LNCaP clone FGC (cell line): ENCODE measurements at regions not wholly inside any gene's neighbourhood (a gene's known extent, or its start where the extent isn't known, plus 50 kb on each side); places are given as distances from the start of the nearest gene placed in this dataset.

ENCODE experiments used
- DNase-seq: peaks from one replicate; pipeline ENCODE4 v3.0.0-alpha.2; 2011; ENCODE audit warnings: low read depth
- H3K4me3 ChIP-seq: 2 replicates; pipeline ENCODE4 v1.5.1; 2011; ENCODE audit warnings: mild to moderate bottlenecking, low read depth, low read length, control low read depth
- TF ChIP-seq, protein P1 (sequence below): IDR thresholded peaks from 2 replicates; pipeline ENCODE4 v1.5.1; 2012; ENCODE audit warnings: mild to moderate bottlenecking; ENCODE audit not compliant: control insufficient read depth, insufficient read depth; ENCODE audit errors: extremely low read depth

DNA sequence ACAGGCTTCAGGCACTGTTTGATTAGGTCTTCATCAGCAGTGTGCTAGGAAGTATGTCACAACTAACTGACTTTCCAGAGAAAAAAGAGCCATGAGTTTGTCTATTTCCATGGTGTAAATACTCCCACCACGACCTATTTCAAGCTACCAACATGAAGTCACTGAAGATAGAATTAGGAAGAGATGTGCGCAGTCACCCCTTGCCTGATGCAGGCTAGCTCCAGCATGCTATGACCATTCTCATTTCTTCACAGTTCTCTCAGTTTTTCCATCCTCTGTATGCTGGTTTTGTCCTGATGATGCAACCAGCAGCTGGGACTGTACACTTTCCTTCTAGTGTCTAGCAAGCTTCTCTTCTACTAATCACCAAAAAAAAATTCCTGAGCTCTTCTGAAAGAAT is 191.6 kb upstream of the NUDT4 start:
- no peak overlapping the region for H3K4me3 ChIP-seq
- TF ChIP-seq, protein P1, sequence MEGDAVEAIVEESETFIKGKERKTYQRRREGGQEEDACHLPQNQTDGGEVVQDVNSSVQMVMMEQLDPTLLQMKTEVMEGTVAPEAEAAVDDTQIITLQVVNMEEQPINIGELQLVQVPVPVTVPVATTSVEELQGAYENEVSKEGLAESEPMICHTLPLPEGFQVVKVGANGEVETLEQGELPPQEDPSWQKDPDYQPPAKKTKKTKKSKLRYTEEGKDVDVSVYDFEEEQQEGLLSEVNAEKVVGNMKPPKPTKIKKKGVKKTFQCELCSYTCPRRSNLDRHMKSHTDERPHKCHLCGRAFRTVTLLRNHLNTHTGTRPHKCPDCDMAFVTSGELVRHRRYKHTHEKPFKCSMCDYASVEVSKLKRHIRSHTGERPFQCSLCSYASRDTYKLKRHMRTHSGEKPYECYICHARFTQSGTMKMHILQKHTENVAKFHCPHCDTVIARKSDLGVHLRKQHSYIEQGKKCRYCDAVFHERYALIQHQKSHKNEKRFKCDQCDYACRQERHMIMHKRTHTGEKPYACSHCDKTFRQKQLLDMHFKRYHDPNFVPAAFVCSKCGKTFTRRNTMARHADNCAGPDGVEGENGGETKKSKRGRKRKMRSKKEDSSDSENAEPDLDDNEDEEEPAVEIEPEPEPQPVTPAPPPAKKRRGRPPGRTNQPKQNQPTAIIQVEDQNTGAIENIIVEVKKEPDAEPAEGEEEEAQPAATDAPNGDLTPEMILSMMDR, result no peak
- no peak for DNase-seq

DNA sequence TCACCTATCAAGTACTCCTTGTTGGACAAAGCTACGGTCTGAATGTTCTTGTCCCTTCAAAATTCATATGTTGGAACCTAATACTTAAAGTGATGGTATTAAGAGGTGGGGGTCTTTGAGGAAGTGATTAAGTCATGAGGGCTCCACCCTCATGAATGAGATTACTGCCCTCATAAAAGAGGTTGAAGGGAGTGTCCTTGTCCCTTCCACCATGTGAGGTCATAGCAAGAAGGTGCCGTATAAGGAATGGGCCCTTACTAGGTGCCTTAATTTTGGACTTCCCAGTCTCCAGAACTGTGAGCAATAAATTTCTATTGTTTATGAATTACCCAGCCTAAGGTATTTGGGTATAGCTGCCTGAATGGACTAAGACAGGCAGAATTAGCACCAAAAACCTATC is 191.1 kb upstream of the NUDT4 start:
- no peak for DNase-seq
- TF ChIP-seq, protein P1, result no peak
- no peak overlapping the region for H3K4me3 ChIP-seq

DNA sequence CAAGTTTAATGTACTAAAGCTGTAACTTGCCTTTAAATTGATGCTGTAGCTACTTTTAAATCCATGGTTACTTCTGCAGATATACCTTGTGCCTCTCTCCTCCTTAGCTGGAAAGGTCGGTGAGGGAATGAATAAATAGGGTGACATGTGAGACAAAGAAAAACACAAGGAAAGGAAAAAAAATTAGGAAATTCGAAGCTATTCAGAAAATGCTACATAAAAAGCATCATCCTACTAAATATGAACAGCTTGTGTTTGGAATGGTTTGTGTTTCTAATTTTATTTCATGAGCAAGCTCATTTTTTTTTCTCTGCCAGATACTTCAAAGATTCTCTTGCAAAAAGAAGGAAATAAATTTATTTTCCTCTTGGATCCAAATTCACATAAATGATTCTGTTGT is 186.3 kb upstream of the NUDT4 start:
- no peak for DNase-seq
- TF ChIP-seq, protein P1, result no peak
- no peak overlapping the region for H3K4me3 ChIP-seq

- H3K4me3 ChIP-seq, result no peak overlapping the region
- TF ChIP-seq, protein P1, result no peak
- DNase-seq, result no peak
Measured at GRCh38 chr12:93191956-93192355, 185.8 kb upstream of the NUDT4 start.

GRCh38 chr12:93192878-93193277 is 184.8 kb upstream of the NUDT4 start:
- TF ChIP-seq, protein P1, result no peak
- no peak overlapping the region for H3K4me3 ChIP-seq
- DNase-seq, result no peak

DNA sequence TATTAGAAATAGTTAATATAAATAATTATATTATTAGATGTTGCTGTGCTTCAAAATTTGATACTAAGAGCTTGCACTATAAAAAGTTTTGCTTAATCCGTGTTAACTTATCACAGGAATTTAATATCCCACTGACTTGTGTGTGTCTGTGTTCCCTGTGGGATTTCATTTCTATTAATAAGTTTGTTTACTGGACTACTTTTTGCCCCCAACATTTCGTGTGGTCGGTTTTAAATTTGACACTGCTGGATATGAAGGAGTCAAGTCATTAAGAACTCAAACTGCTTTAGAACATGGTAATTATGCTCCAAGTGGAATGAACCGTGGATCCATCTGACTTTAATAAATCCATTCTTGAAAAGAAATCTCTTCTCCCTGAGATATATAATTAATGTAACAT is 182.2 kb upstream of the NUDT4 start:
- no peak for DNase-seq
- TF ChIP-seq, protein P1, result no peak

GRCh38 chr12:93197067-93197593 is 180.6 kb upstream of the NUDT4 start:
- H3K4me3 ChIP-seq, result no peak overlapping the region
- TF ChIP-seq, protein P1, result no peak
- no peak for DNase-seq

More for the DNA sequence above, 182.2 kb upstream of the NUDT4 start:
- H3K4me3 ChIP-seq, result no peak overlapping the region
